HG02943 (cell line): ENCODE measurements at regions not wholly inside any gene's neighbourhood (a gene's known extent, or its start where the extent isn't known, plus 50 kb on each side); places are given as distances from the start of the nearest gene placed in this dataset.

ENCODE experiments used
- ATAC-seq: cut with Tn5 transposase; IDR thresholded peaks from one replicate; pipeline ENCODE4 v1.9.1; 2021; ENCODE audit warnings: mild to moderate bottlenecking, low read depth, moderate library complexity; ENCODE audit not compliant: unreplicated experiment

- ATAC-seq, result no peak
Measured at GRCh38 chr2:145036421-145037011, 516.6 kb upstream of the ZEB2 start.

GRCh38 chr2:145034511-145034910 is 514.6 kb upstream of the ZEB2 start:
- ATAC-seq, result no peak

GRCh38 chr2:145033438-145033837 is 513.5 kb upstream of the ZEB2 start:
- ATAC-seq, result no peak

GRCh38 chr2:145032791-145033190 is 512.9 kb upstream of the ZEB2 start:
- no peak for ATAC-seq

GRCh38 chr2:145029873-145030272 is 510.0 kb upstream of the ZEB2 start:
- ATAC-seq, result no peak

- ATAC-seq, result no peak
Measured at GRCh38 chr2:145029081-145029480, 509.2 kb upstream of the ZEB2 start.

GRCh38 chr2:145028101-145028920 is 508.4 kb upstream of the ZEB2 start:
- ATAC-seq, result no peak

- ATAC-seq, result no peak
Measured at GRCh38 chr2:145026456-145027455, 506.8 kb upstream of the ZEB2 start.

- no peak for ATAC-seq
Measured at GRCh38 chr2:145025382-145025781, 505.5 kb upstream of the ZEB2 start.

- ATAC-seq, result no peak
Measured at GRCh38 chr2:145023334-145023934, 503.5 kb upstream of the ZEB2 start.

- ATAC-seq, result no peak
Measured at GRCh38 chr2:145022666-145023333, 502.9 kb upstream of the ZEB2 start.

- no peak for ATAC-seq
Measured at GRCh38 chr2:145021962-145022665, 502.2 kb upstream of the ZEB2 start.

GRCh38 chr2:145020694-145021093 is 500.8 kb upstream of the ZEB2 start:
- no peak for ATAC-seq

- ATAC-seq, result no peak
Measured at GRCh38 chr2:145020139-145020538, 500.2 kb upstream of the ZEB2 start.

GRCh38 chr2:145018502-145018901 is 498.6 kb upstream of the ZEB2 start:
- no peak for ATAC-seq

GRCh38 chr2:145017149-145017548 is 497.2 kb upstream of the ZEB2 start:
- no peak for ATAC-seq

GRCh38 chr2:145016711-145017110 is 496.8 kb upstream of the ZEB2 start:
- no peak for ATAC-seq

- ATAC-seq, result no peak
Measured at GRCh38 chr2:145015561-145015960, 495.6 kb upstream of the ZEB2 start.

GRCh38 chr2:145012806-145013205 is 492.9 kb upstream of the ZEB2 start:
- ATAC-seq, result no peak
